ENCODE measurements at regions not wholly inside any gene's neighbourhood (a gene's known extent, or its start where the extent isn't known, plus 50 kb on each side); places are given as distances from the start of the nearest gene placed in this dataset.

- no peak for DNase-seq (ENCODE audit: low read depth in 2 of 3, low spot score in 2 of 3)
These were observed 365.2 kb downstream of the TUSC7 start for GRCh38 chr3:117074826-117075225.

GRCh38 chr3:117079997-117080396 lies 370.4 kb downstream of the TUSC7 start:
- DNase-seq (ENCODE audit: low read depth in 2 of 3, low spot score in 2 of 3): no peak

- DNase-seq (ENCODE audit: low read depth in 2 of 3, low spot score in 2 of 3): no peak
These were observed 371.3 kb downstream of the TUSC7 start for GRCh38 chr3:117080872-117081271.

GRCh38 chr3:117084277-117084676 lies 374.7 kb downstream of the TUSC7 start:
- DNase-seq (ENCODE audit: low read depth in 2 of 3, low spot score in 2 of 3): no peak

- DNase-seq (ENCODE audit: low read depth in 2 of 3, low spot score in 2 of 3): no peak
These were observed 375.2 kb downstream of the TUSC7 start for GRCh38 chr3:117084739-117085270.

- no peak for DNase-seq (ENCODE audit: low read depth in 2 of 3, low spot score in 2 of 3)
These were observed 382.1 kb downstream of the TUSC7 start for GRCh38 chr3:117091676-117092075.

GRCh38 chr3:117096549-117096948 lies 387.0 kb downstream of the TUSC7 start:
- DNase-seq (ENCODE audit: low read depth in 2 of 3, low spot score in 2 of 3): no peak

- DNase-seq (ENCODE audit: low read depth in 2 of 3, low spot score in 2 of 3): no peak
These were observed 387.8 kb downstream of the TUSC7 start for GRCh38 chr3:117097351-117097750.

- no peak for DNase-seq (ENCODE audit: low read depth in 2 of 3, low spot score in 2 of 3)
These were observed 392.1 kb downstream of the TUSC7 start for GRCh38 chr3:117101697-117102096.

- no peak for DNase-seq (ENCODE audit: low read depth in 2 of 3, low spot score in 2 of 3)
These were observed 392.8 kb downstream of the TUSC7 start for GRCh38 chr3:117102426-117102825.

GRCh38 chr3:117103675-117104074 lies 394.1 kb downstream of the TUSC7 start:
- DNase-seq (ENCODE audit: low read depth in 2 of 3, low spot score in 2 of 3): no peak

GRCh38 chr3:117104381-117104780 lies 394.8 kb downstream of the TUSC7 start:
- no peak for DNase-seq (ENCODE audit: low read depth in 2 of 3, low spot score in 2 of 3)

- DNase-seq (ENCODE audit: low read depth in 2 of 3, low spot score in 2 of 3): no peak
These were observed 395.2 kb downstream of the TUSC7 start for GRCh38 chr3:117104792-117105191.

GRCh38 chr3:117105686-117106085 lies 396.1 kb downstream of the TUSC7 start:
- no peak for DNase-seq (ENCODE audit: low read depth in 2 of 3, low spot score in 2 of 3)

GRCh38 chr3:117106396-117106795 lies 396.8 kb downstream of the TUSC7 start:
- DNase-seq (ENCODE audit: low read depth in 2 of 3, low spot score in 2 of 3): no peak

- DNase-seq (ENCODE audit: low read depth in 2 of 3, low spot score in 2 of 3): no peak
These were observed 398.4 kb downstream of the TUSC7 start for GRCh38 chr3:117107946-117108345.

GRCh38 chr3:117109178-117109577 lies 399.6 kb downstream of the TUSC7 start:
- DNase-seq (ENCODE audit: low read depth in 2 of 3, low spot score in 2 of 3): no peak

GRCh38 chr3:117114517-117115265 lies 405.1 kb downstream of the TUSC7 start:
- no peak for DNase-seq (ENCODE audit: low read depth in 2 of 3, low spot score in 2 of 3)

- no peak for DNase-seq (ENCODE audit: low read depth in 2 of 3, low spot score in 2 of 3)
These were observed 407.8 kb downstream of the TUSC7 start for GRCh38 chr3:117117188-117117936.

GRCh38 chr3:117118604-117119003 lies 409.0 kb downstream of the TUSC7 start:
- no peak for DNase-seq (ENCODE audit: low read depth in 2 of 3, low spot score in 2 of 3)

GRCh38 chr3:117120014-117120413 lies 410.4 kb downstream of the TUSC7 start:
- no peak for DNase-seq (ENCODE audit: low read depth in 2 of 3, low spot score in 2 of 3)

- DNase-seq (ENCODE audit: low read depth in 2 of 3, low spot score in 2 of 3): no peak
These were observed 413.0 kb downstream of the TUSC7 start for GRCh38 chr3:117122609-117123008.
